22Rv1 (cell line): ENCODE measurements at regions not wholly inside any gene's neighbourhood (a gene's known extent, or its start where the extent isn't known, plus 50 kb on each side); places are given as distances from the start of the nearest gene placed in this dataset.

Source experiments
- ZFX ChIP-seq: fragments of 450-650 bp; IDR thresholded peaks from 2 replicates; pipeline ENCODE4 v1.6.1; 2017; ENCODE audit warnings: antibody characterized with exemption, borderline replicate concordance
- TF ChIP-seq, protein P1 (sequence below): fragments of 450-650 bp; IDR thresholded peaks from 2 replicates; pipeline ENCODE4 v1.5.1; 2017; ENCODE audit warnings: mild to moderate bottlenecking

DNA sequence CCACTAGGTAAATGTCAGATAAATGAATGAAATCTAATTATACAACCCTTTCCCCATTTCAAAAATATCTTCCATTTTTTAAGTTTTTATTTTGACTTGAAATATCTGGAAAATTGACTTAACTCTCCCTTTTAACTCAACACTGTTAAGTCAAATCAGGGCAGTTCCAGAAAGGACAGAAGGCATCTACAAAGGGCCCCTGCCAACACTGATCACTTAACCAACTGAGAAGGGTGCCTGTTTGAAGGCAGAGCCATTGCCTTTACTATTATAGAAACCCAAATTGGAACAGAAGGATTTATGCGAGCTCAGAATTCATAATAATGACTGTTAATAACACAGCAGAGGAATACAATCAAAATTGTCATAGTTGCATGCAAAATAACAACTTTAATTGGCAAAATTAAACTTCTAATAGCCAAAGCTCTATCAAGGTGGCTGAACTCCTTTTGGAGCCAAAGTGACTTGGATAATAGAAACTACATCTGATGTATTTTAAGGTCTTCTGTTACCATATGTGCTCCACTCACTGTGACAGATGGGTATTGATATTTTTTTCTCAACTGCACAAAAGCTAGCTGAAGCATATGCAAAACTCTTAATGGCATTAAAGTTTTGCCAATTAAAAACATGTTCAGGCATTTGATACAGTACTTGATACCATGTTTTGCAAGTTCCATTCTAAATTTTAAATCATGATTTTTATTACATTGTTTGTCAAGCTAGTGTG lies 383.8 kb downstream of the NOVA1 start:
- TF ChIP-seq, protein P1, sequence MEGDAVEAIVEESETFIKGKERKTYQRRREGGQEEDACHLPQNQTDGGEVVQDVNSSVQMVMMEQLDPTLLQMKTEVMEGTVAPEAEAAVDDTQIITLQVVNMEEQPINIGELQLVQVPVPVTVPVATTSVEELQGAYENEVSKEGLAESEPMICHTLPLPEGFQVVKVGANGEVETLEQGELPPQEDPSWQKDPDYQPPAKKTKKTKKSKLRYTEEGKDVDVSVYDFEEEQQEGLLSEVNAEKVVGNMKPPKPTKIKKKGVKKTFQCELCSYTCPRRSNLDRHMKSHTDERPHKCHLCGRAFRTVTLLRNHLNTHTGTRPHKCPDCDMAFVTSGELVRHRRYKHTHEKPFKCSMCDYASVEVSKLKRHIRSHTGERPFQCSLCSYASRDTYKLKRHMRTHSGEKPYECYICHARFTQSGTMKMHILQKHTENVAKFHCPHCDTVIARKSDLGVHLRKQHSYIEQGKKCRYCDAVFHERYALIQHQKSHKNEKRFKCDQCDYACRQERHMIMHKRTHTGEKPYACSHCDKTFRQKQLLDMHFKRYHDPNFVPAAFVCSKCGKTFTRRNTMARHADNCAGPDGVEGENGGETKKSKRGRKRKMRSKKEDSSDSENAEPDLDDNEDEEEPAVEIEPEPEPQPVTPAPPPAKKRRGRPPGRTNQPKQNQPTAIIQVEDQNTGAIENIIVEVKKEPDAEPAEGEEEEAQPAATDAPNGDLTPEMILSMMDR: no peak
- TF ChIP-seq ZFX: no peak
